ELF-1 (cell line): ENCODE measurements at regions not wholly inside any gene's neighbourhood (a gene's known extent, or its start where the extent isn't known, plus 50 kb on each side); places are given as distances from the start of the nearest gene placed in this dataset.

ENCODE experiments used
- DNase-seq: peaks from one replicate; pipeline ENCODE4 v3.0.0-alpha.2; 2016; ENCODE audit warnings: low read depth, low spot score

- no peak for DNase-seq
Measured at GRCh38 chr12:124489915-124490583, 77.4 kb downstream of the NCOR2 start.

GRCh38 chr12:124489220-124489619, 78.2 kb downstream of the NCOR2 start:
- no peak for DNase-seq

GRCh38 chr12:124488520-124488919, 78.9 kb downstream of the NCOR2 start:
- DNase-seq, result no peak

- no peak for DNase-seq
Measured at GRCh38 chr12:124487834-124488165, 79.6 kb downstream of the NCOR2 start.

DNA sequence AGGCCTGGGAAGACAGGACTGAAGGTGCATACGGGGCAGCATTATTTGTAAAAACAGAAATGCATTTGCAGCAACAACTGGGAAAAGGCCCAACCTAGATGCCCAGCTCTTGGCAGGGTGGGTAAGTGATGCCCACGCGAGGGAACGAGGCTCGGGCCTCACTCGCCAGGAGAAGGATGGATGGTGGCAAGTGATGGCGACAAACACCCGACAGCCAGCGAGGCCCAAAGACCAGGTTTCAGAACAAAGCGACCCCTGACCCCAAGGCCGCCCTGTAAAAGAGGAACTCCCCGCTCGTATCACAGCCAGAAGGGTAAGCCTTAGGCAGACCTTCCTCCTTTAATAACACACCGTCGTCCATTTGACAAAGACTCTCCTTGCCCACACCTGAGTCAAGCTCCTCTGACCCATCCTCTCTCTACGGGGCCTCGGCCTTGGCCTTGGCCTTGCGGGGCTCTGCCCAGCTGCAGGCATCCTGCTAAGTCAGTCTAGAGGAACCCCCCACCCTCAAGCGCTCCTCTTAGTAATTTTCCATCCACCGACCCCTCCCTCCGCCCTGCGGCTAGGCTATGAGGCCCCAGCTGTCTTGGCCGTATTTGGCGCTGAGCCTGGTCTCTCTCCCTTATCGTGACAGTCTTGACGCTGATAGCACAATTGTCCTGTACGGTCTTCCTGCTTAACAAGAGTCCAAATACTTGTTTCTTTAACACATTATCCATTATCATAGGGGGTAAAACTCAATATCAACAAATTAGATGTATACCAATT, 80.2 kb downstream of the NCOR2 start:
- DNase-seq, result no peak

- no peak for DNase-seq
Measured at GRCh38 chr12:124486346-124486963, 81.0 kb downstream of the NCOR2 start.

DNA sequence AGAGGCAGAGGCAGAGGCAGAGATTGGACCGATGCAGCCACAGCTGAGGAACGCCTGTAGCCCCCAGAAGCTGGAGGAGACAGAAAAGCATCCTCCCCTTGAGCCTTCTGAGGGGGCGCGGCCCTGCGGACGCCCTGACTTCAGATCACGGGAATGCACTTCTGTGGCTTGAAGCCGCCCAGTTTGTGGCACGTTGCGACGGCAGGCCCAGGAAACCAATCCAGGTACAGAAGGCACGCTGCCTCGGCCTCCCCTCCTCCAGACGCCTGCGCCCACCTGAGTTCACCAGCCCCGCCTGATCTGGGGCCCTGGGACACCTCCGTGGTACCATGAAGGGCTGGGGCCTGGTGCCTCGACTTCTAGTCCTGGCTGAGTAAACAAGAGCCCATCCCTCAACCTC, 82.0 kb downstream of the NCOR2 start:
- DNase-seq, result no peak

GRCh38 chr12:124484526-124484953, 82.9 kb downstream of the NCOR2 start:
- DNase-seq, result no peak

DNA sequence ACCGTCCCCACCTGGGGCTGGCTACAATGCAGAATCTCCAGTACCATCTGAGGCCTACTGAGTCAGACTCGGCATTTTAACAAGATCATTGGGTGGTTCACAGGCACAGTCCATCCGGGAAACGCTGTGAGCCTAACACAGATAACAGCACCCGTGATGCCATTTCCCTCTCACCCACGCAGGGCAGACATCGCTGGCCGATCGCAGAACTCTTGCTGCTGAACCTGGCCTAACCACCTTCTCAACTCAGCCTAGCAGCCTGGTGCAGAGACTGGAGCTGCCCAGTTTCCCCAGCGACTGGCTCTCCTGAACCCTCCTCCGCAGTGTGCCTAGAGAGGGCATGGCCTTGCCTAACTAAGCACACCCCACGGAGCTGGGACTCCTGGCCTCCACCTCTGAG, 83.3 kb downstream of the NCOR2 start:
- no peak for DNase-seq

DNA sequence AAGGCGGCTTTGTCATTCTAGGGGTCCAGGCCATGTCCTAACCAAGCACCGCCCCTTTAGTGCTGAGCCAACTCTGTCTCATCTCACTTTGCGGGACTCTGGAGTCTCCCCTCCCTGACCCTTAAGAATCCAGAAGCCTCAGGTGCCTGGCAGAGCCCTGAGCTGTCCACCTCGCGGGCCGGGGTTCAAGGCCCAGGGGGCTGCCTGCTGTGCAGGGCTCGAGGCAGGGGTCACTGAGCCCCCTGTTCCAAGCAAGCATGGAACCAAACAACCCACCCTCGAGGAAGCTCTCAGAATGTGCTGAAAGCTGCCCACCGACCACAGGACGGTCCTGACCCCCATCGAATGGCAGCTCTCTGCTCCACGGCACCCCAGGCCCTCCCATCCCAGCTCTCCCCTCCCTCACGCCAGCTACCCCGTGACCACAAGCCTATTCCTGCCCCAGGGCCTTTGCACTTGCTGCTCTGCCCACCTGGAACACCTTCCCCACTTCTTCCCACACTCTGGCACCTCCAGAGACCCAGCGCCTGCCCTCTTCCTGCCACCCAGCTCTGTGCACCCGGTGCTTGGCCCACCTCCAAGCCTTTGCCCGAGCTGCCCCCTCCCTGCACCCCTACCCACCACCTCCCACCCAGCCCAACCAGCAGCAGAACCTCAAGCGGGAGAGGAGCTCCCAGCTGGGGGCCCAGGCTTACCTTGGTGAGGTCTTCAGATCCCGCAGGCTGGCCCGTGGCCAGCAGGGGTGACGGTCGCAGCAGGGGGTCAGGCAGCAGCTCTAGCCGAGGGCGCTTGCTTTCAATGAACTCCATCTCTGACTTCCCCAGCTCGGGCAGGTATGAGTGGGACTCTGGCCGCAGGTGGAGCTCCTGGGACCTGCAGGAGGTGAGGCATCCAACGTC, 84.3 kb downstream of the NCOR2 start:
- no peak for DNase-seq

DNA sequence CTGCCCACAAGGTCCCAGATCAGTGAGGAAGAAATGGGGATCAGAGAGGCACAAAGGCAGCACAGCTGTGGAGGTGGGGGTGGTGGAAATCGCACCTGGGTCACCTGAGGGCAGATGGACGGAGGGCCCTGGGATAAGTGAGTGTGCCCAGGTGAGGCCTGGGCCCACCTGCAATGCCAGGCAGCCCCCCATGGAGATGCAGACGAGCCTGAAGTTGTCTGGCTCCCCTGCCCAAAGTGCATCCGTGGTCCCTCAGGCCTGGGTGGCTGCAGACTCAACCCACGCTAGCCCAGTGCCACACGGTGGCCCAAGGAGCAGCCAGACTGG, 84.9 kb downstream of the NCOR2 start:
- no peak for DNase-seq

GRCh38 chr12:124481772-124482566, 85.4 kb downstream of the NCOR2 start:
- DNase-seq, result no peak

GRCh38 chr12:124481257-124481750, 86.1 kb downstream of the NCOR2 start:
- no peak for DNase-seq

- no peak for DNase-seq
Measured at GRCh38 chr12:124480469-124481256, 86.7 kb downstream of the NCOR2 start.

GRCh38 chr12:124479680-124480468, 87.5 kb downstream of the NCOR2 start:
- DNase-seq, result no peak

DNA sequence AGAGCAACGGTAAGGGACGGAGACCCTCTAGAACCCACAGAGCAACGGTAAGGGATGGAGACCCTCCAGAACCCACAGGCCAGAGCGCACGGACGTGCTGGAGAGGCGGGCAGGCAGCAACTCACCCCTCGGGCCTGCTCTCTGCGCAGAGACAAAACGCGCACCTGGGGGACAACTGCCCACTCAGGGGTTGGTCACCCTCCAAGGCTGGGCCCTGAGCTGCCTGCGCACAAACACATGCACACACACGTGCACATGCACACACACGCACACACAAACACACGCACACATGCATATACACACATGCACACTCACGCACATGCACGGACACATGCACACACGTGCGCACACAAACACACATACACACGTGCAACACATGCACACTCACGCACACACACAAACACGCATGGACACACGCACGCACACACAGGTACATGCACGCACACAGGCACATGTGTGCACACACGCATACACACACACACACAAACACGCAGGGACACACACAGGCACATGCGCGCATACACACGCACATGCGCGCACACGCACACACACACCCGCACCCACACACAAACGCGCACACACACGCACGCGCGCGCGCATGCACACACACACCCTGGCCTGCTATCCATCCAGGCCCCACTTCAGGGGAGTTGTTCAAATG, 88.3 kb downstream of the NCOR2 start:
- no peak for DNase-seq

- peak; percentile 80 for DNase-seq
Measured at GRCh38 chr12:124478416-124478815, 89.0 kb downstream of the NCOR2 start.

DNA sequence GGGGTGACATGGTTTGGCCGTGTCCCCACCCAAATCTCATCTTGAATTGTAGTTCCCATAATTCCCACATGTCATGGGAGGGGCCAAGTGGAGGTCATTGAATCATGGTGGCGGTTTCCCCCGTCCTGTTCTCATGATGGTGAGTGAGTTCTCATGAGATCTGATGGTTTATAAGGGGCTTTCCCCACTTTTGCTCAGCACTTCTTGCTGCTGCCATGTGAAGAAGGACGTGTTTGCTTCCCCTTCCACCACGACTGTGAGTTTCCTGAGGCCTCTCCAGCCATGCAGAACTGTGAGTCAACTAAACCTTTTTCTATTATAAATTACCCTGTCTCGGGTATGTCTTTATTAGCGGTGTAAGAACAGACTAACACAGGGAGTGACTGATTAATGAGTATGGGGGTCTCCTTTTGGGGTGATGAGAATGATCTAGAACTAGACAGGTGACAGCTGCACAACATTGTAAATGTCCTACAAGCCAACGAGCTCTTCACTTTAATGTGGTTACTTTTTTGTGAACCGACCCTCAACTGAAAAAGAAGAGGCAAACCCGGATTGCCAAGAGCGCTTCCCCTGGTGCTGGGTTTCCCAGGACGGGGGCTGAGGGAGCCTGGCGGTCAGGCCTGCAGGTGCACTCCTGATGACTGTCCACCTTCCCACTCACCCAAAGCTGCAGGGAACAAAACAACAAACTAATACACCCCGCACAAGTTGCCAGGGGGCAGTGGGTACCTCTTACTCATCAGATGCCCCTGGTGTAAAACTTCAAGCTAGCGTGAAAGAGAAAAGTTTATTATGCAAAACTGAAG, 90.1 kb downstream of the NCOR2 start:
- no peak for DNase-seq
